ENCODE measurements at regions not wholly inside any gene's neighbourhood (a gene's known extent, or its start where the extent isn't known, plus 50 kb on each side); places are given as distances from the start of the nearest gene placed in this dataset.

DNA sequence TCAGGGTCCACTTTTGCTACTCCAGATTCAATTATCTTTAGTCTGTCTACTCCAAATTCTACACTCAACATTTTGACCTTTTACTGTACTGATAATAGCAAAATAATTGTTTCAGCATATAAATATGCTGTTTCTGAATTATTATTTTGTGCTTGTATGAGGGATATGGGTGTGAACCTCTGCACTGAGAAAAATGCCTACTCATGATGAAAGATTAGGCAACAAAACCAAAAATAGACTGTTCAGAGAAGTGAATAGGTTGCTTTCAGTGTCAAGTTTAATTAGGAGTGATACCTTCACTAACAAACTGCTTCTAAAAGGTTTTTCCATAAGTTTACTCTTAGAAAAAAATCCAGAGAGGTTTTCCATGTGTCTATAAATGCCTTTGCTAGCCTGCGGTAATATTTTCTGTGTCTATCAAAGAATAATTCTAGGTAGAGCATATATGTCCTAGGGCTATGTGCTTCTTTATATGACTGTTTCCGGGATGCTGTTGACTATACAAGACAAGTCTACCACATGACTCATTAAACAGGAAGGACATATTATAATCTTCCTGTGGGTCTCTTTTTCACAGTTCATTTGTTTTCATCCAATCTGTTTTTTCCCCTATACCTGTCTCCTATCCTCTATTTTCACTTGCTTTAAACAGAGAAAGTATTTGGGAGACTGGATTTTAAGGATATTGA is 218.5 kb upstream of the TTC14 start:
- H3F3A ChIP-seq (ENCODE audit: insufficient read depth, low read length, poor library complexity, severe bottlenecking): no peaks in the 10 kb centered on the region

DNA sequence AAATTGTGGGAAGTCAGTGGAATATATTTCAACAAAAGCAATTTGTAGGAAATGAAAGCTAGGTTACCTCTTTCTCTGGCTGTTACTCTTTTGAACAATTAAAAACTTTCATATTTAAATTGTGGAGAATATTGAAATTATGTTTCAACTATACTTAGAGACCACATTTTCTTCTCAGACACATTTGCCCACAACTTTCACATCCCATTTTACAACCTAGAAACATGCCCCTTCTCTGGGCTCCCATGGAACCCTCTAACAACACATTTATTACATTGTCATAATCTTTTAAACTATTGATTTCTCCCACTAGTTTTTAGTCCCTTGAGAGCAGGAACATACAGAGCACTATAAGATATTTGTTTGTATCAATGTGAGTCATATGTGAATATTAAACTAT is 211.7 kb upstream of the TTC14 start:
- no peak overlapping the region for H2AFZ ChIP-seq (ENCODE audit: low read depth, low read length)
- no peaks in the 10 kb centered on the region for H3K27me3 ChIP-seq (ENCODE audit: insufficient read depth, low read depth, low read length)
- H3K4me2 ChIP-seq (ENCODE audit: low read length): no peak overlapping the region
- H4K20me1 ChIP-seq (ENCODE audit: insufficient read depth): no peaks in the 10 kb centered on the region
- H3K79me2 ChIP-seq (replicated peaks; ENCODE audit: insufficient read depth, low read length): no peaks in the 10 kb centered on the region
- TF ChIP-seq RAD21 (conservative IDR thresholded peaks at IDR 0.05): no peak
- TF ChIP-seq POLR2AphosphoS5 (IDR thresholded peaks at IDR 0.05): no peak
- TF ChIP-seq SMC3 (conservative IDR thresholded peaks at IDR 0.05; ENCODE audit: poor library complexity): no peak
- TF ChIP-seq EZH2 (IDR thresholded peaks at IDR 0.05; ENCODE audit: borderline replicate concordance, insufficient read depth, low read length, poor library complexity, severe bottlenecking): no peak
- TF ChIP-seq EP300 (conservative IDR thresholded peaks at IDR 0.05; ENCODE audit: poor library complexity, severe bottlenecking): no peak
- no peak for TF ChIP-seq MXI1 (conservative IDR thresholded peaks at IDR 0.05; ENCODE audit: poor library complexity, severe bottlenecking)
- TF ChIP-seq, protein P1, sequence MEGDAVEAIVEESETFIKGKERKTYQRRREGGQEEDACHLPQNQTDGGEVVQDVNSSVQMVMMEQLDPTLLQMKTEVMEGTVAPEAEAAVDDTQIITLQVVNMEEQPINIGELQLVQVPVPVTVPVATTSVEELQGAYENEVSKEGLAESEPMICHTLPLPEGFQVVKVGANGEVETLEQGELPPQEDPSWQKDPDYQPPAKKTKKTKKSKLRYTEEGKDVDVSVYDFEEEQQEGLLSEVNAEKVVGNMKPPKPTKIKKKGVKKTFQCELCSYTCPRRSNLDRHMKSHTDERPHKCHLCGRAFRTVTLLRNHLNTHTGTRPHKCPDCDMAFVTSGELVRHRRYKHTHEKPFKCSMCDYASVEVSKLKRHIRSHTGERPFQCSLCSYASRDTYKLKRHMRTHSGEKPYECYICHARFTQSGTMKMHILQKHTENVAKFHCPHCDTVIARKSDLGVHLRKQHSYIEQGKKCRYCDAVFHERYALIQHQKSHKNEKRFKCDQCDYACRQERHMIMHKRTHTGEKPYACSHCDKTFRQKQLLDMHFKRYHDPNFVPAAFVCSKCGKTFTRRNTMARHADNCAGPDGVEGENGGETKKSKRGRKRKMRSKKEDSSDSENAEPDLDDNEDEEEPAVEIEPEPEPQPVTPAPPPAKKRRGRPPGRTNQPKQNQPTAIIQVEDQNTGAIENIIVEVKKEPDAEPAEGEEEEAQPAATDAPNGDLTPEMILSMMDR (IDR thresholded peaks at IDR 0.05; ENCODE audit: poor library complexity, severe bottlenecking): no peak
- no peak for TF ChIP-seq TAF1 (IDR thresholded peaks at IDR 0.05; ENCODE audit: low read depth)
- TF ChIP-seq, protein P2, sequence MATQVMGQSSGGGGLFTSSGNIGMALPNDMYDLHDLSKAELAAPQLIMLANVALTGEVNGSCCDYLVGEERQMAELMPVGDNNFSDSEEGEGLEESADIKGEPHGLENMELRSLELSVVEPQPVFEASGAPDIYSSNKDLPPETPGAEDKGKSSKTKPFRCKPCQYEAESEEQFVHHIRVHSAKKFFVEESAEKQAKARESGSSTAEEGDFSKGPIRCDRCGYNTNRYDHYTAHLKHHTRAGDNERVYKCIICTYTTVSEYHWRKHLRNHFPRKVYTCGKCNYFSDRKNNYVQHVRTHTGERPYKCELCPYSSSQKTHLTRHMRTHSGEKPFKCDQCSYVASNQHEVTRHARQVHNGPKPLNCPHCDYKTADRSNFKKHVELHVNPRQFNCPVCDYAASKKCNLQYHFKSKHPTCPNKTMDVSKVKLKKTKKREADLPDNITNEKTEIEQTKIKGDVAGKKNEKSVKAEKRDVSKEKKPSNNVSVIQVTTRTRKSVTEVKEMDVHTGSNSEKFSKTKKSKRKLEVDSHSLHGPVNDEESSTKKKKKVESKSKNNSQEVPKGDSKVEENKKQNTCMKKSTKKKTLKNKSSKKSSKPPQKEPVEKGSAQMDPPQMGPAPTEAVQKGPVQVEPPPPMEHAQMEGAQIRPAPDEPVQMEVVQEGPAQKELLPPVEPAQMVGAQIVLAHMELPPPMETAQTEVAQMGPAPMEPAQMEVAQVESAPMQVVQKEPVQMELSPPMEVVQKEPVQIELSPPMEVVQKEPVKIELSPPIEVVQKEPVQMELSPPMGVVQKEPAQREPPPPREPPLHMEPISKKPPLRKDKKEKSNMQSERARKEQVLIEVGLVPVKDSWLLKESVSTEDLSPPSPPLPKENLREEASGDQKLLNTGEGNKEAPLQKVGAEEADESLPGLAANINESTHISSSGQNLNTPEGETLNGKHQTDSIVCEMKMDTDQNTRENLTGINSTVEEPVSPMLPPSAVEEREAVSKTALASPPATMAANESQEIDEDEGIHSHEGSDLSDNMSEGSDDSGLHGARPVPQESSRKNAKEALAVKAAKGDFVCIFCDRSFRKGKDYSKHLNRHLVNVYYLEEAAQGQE (IDR thresholded peaks at IDR 0.05; ENCODE audit: borderline replicate concordance): no peak
- no peak overlapping the region for H3K4me3 ChIP-seq (ENCODE audit: low read length)
- no peaks in the 10 kb centered on the region for H3K36me3 ChIP-seq (ENCODE audit: insufficient read depth, low read length)
- no peaks in the 10 kb centered on the region for H3F3A ChIP-seq (ENCODE audit: insufficient read depth, low read length, poor library complexity, severe bottlenecking)
- H3K9ac ChIP-seq (ENCODE audit: low read length): no peak overlapping the region
- H3K27ac ChIP-seq (ENCODE audit: low read length): no peak overlapping the region
- H3K9me2 ChIP-seq (ENCODE audit: insufficient read depth, low read length): no peaks in the 10 kb centered on the region
- no peaks in the 10 kb centered on the region for H3K9me3 ChIP-seq (ENCODE audit: low read length)

More for the DNA sequence above, 218.5 kb upstream of the TTC14 start:
- Histone ChIP-seq H3K4me3 (ENCODE audit: low read length) (no peak overlapping the region), H2AFZ (ENCODE audit: low read depth, low read length) (no peak overlapping the region), H3K9me3 (ENCODE audit: low read length) (no peaks in the 10 kb centered on the region), H3K9me2 (ENCODE audit: insufficient read depth, low read length) (no peaks in the 10 kb centered on the region), H3K27ac (ENCODE audit: low read length) (no peak overlapping the region), H4K20me1 (ENCODE audit: insufficient read depth) (no peaks in the 10 kb centered on the region), H3K36me3 (ENCODE audit: insufficient read depth, low read length) (no peaks in the 10 kb centered on the region), H3K4me2 (ENCODE audit: low read length) (no peak overlapping the region), H3K27me3 (ENCODE audit: insufficient read depth, low read depth, low read length) (no peaks in the 10 kb centered on the region), H3K79me2 (replicated peaks; ENCODE audit: insufficient read depth, low read length) (no peaks in the 10 kb centered on the region), H3K9ac (ENCODE audit: low read length) (no peak overlapping the region)
- TF ChIP-seq, protein P1 (IDR thresholded peaks at IDR 0.05; ENCODE audit: poor library complexity, severe bottlenecking): no peak
- TF ChIP-seq, protein P2 (IDR thresholded peaks at IDR 0.05; ENCODE audit: borderline replicate concordance): no peak
- TF ChIP-seq MXI1 (conservative IDR thresholded peaks at IDR 0.05; ENCODE audit: poor library complexity, severe bottlenecking) (no peak), SMC3 (conservative IDR thresholded peaks at IDR 0.05; ENCODE audit: poor library complexity) (no peak), POLR2AphosphoS5 (IDR thresholded peaks at IDR 0.05) (no peak), TAF1 (IDR thresholded peaks at IDR 0.05; ENCODE audit: low read depth) (no peak), EP300 (conservative IDR thresholded peaks at IDR 0.05; ENCODE audit: poor library complexity, severe bottlenecking) (no peak), RAD21 (conservative IDR thresholded peaks at IDR 0.05) (no peak), EZH2 (IDR thresholded peaks at IDR 0.05; ENCODE audit: borderline replicate concordance, insufficient read depth, low read length, poor library complexity, severe bottlenecking) (no peak)
